Gastroesophageal sphincter (tissue), 3 donors: ENCODE measurements at regions not wholly inside any gene's neighbourhood (a gene's known extent, or its start where the extent isn't known, plus 50 kb on each side); places are given as distances from the start of the nearest gene placed in this dataset.

Experiments used
- EP300 ChIP-seq: sonication (generic); formaldehyde crosslinking; IDR thresholded peaks from one replicate; pipeline ENCODE4 v1.6.1; 2017; ENCODE audit warnings: antibody characterized with exemption, mild to moderate bottlenecking
- POLR2A ChIP-seq, 2 donors: fragments of 450-650 bp; IDR thresholded peaks; one replicate each; pipeline ENCODE4 v1.6.1; 2017; ENCODE audit warnings: antibody characterized with exemption in 2 of 2, mild to moderate bottlenecking in 2 of 2, moderate library complexity in 1 of 2
- POLR2AphosphoS5 ChIP-seq: sonication (generic); formaldehyde crosslinking; IDR thresholded peaks from one replicate; pipeline ENCODE4 v1.6.1; 2017; ENCODE audit warnings: antibody characterized with exemption
- TF ChIP-seq, protein P1 (sequence below), 4 experiments: fragments of 200-600 bp in 2 of 4; fragments of 450-650 bp in 2 of 4; sonication (generic) in 1 of 4; IDR thresholded peaks; one replicate each; pipeline ENCODE4 v1.5.1; 2017 to 2019; ENCODE audit warnings: antibody characterized with exemption in 4 of 4, mild to moderate bottlenecking in 2 of 4, moderate library complexity in 2 of 4

DNA sequence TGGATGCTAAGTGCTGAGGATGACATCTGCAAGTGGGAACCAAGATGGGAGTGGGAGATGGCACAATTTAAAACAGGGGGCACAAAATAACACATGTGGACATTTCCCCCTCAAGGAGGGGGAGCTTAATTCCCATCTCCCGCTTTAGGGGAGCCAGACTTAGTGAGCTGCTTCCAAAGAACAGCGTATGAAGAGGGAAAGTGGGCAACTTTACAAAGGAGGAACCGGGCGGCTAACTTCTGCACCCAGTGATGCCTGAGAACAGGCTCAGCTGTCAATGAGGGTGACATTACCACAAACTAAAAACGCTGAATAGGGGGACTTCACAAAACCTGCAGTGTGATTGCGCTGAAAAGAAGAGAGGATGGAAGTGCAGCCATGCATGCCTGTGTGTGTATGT lies 95.5 kb upstream of the NXT1 start:
- TF ChIP-seq, protein P1, sequence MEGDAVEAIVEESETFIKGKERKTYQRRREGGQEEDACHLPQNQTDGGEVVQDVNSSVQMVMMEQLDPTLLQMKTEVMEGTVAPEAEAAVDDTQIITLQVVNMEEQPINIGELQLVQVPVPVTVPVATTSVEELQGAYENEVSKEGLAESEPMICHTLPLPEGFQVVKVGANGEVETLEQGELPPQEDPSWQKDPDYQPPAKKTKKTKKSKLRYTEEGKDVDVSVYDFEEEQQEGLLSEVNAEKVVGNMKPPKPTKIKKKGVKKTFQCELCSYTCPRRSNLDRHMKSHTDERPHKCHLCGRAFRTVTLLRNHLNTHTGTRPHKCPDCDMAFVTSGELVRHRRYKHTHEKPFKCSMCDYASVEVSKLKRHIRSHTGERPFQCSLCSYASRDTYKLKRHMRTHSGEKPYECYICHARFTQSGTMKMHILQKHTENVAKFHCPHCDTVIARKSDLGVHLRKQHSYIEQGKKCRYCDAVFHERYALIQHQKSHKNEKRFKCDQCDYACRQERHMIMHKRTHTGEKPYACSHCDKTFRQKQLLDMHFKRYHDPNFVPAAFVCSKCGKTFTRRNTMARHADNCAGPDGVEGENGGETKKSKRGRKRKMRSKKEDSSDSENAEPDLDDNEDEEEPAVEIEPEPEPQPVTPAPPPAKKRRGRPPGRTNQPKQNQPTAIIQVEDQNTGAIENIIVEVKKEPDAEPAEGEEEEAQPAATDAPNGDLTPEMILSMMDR (IDR thresholded peaks at IDR 0.05), result no peak
- no peak for TF ChIP-seq EP300
- TF ChIP-seq POLR2AphosphoS5, result no peak
- no peak for TF ChIP-seq POLR2A (IDR thresholded peaks at IDR 0.05)
